ENCODE measurements at regions not wholly inside any gene's neighbourhood (a gene's known extent, or its start where the extent isn't known, plus 50 kb on each side); places are given as distances from the start of the nearest gene placed in this dataset.

GRCh38 chr6:19059102-19059501 is 672.0 kb downstream of the RNF144B start:
- no peak for TF ChIP-seq CTCF (IDR thresholded peaks at IDR 0.05; ENCODE audit: low read length)
- no peak for TF ChIP-seq EZH2 (IDR thresholded peaks at IDR 0.05; ENCODE audit: borderline replicate concordance, low read length)

All from OCI-LY1 (cell line).